Stimulated activated CD8-positive, alpha-beta memory T cell treated with anti-CD3 and anti-CD28 coated beads, Interleukin-7, amount 100 ng/mL, for 1 hour (primary cell): ENCODE measurements at regions not wholly inside any gene's neighbourhood (a gene's known extent, or its start where the extent isn't known, plus 50 kb on each side); places are given as distances from the start of the nearest gene placed in this dataset.
"Not testable (repeated sequence)": the region's sequence is repeated elsewhere in the genome, so short reads cannot be mapped to it uniquely, and the experiment has no call there.

Experiments
- DNase-seq, 2 donors: peaks; one replicate each; pipeline ENCODE4 v3.0.0-alpha.2; 2020; ENCODE audit warnings: low read depth in 2 of 2

- no peak for DNase-seq
Measured at GRCh38 chr4:17241835-17242234, 270.1 kb downstream of the QDPR start.

DNA sequence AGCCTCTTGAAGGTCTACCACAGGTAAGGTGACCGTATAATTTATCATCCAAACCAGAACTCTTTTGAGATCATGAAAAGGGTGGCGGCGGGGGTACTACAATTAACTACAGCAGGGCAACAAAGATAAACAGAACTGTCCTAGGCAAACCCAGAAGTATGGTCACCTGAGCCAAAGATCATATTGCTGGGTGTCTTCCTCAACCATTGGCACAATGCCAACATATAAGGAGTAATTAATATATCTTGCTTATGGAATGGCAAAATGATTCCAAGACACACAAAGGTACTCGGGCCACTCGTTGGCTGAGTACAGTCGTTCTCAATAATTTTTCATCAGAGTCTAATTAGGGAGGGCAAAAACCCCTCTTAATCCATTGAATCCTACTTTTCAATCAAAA, 273.3 kb downstream of the QDPR start:
- no peak for DNase-seq

DNA sequence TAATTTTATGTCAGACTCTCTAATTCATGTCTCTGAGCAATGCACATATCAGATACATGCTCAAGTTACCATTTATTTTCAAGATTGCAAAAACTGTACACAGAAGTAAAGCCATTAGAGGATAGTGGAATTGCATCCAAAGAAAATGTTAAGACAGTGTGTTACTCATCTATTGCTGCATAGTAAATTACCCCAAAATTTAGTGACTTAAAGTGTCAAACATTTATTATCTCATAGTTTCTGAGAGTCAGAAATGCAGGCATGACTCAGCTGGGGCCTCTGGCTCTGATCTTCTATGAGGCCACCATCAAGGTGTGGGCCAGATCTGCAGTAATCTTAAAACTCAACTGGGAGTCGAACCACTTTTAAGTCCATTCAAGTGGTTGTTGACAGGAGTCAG, 275.2 kb downstream of the QDPR start:
- DNase-seq = no peak

GRCh38 chr4:17234678-17235077, 277.2 kb downstream of the QDPR start:
- no peak for DNase-seq

DNA sequence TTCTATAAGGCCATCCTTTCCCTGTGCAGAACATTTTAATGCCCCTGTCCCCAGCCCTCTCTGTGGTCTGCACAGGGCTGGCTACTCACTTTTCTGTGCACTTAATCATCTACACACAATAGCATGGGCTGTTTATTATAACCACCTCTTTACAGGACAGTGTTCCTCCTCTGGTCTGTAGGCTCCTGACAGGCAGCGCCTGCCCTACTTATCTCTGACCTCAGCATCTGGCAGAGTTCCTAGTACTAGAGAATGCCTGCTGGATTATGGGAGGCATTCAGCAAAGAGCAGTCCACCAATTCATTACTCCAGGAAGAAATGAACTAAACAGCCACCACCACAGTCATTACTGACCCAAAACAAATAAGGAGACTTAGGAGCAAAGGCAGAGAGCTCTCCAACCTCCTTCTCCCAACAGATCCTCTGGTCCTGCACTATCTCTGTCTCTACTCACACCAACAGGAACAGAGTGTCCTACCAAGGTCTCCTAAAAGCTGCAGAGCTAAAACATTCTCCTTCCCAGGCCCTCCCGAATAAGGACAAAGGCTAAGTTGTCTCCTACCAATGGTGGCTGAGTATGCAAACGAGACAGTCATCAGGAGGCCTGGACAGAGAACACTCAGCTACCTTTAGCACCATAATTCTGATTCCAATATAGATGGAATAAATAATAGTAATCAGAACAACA, 279.2 kb downstream of the QDPR start:
- DNase-seq = no peak

DNA sequence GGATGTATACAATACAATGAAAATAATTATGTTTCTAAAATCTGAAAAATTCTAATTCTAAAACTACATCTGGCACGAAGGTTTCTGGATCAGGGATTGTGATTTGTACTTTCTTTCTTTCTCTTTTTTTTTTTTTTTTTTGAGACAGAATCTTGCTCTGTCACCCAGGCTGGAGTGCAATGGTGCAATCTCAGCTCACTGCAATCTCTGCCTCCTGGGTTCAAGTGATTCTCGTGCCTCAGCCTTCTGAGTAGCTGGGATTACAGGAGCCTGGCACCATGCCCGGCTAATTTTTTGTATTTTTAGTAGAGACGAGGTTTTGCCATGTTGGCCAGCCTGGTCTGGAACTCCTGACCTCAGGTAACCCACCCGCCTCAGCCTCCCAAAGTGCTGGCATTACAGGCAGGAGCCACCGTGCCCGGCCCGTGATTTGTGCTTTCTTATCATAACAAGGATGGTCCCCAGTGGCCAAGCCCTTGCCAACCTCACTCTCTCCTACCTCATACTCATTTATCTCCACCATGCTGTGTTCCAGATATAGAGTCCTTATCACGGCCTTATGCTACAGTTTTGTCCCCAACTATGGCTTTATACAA, 279.9 kb downstream of the QDPR start:
- not testable (repeated sequence) for DNase-seq

DNA sequence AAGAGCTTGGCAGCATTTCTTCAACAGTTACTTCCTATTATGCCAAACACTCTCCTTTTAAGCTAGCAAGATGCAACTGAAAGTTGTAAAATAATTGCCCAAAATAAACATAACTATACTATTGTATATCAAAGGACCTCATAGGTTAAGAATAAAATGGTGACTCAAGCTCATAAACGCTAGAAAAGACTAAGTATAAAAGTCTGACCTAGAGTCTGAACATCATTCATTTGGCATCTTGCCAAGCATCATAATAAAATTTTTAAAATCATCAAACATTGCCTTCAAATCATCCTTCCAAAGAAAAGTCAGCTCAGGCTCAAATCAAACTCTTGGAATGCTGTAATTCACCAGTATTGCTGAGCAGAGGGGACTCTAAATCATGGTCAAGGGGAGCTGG, 281.2 kb downstream of the QDPR start:
- DNase-seq = no peak

DNA sequence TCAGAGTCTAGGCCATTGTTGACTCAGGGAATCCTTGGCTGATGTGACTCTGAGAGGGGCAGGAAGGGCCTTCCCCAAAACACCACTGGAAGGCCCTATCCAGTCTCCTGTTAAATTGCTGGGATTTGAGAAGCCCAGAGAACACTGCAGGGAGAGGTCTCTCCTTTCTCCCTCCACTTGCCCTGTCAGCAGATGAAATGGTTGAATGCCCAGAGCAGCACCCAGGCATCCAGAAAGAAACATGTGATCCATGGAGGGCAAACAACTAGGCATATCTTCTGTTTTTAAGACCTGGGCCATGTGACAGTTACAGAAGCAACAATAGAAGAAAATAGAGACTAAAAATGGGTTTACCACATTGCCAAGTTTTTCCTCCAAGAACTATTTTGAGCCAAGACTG, 291.1 kb downstream of the QDPR start:
- DNase-seq = no peak

DNA sequence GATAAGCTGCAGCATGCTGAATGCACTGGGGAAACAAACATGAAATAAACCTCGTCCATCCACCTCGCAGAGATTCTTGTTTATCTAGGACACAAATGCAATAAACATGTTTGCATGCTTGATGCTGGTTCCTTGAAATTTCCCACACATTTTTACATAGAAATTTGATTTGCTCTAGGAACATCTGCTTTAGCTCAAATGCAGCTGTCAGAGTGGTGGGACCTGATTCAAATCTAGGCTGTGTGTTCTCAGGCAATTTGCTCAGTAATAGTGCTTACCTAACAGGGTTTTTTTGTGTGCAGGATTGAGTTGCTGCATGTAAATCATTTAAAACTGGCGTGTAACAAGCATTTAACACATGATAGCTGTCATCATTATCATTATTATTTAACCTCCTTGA, 293.1 kb downstream of the QDPR start:
- DNase-seq = no peak

- no peak for DNase-seq
Measured at GRCh38 chr4:17206829-17207801, 304.8 kb downstream of the QDPR start.

- DNase-seq = no peak
Measured at GRCh38 chr4:17204908-17205307, 306.5 kb upstream of the LDB2 start.

GRCh38 chr4:17203797-17204196, 305.4 kb upstream of the LDB2 start:
- DNase-seq = no peak

- DNase-seq = no peak
Measured at GRCh38 chr4:17197070-17197469, 298.6 kb upstream of the LDB2 start.

DNA sequence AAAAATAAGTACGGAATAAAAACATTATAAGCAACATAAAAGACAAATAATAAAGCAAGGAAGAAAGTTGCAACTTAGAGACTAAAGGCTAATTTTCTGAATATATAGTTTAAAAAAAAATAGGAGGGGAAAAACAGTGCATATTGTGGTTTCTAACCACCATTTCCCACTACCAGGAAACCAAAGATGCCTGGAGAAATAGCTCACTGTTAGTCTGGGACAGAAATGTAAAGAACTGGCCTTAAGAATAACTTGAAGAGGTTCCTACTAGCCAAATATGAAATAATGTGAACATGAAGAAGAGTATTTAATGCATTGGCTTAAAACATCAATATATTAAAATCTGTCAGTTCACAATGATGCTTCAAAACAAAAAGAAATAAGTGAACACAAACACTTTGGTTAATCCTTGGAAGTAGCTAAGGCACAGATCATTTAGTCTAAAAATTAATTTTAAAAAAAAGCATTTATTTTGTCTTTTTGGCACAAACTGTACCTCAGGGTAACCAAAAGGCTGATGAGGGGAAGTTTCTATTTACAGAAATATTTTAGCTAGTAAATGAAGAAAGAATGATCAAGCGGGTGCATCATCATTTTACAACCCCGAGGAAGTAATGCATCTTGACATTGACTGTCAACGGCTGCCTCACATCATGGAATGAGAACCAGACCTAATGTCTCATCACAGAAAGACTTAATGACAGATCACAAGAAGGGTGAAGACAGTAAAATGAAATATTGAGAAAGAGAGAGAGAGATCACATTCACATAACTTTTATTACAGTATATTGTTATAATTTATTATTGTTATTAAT, 297.2 kb upstream of the LDB2 start:
- no peak for DNase-seq

- DNase-seq = no peak
Measured at GRCh38 chr4:17194586-17194985, 296.1 kb upstream of the LDB2 start.

DNA sequence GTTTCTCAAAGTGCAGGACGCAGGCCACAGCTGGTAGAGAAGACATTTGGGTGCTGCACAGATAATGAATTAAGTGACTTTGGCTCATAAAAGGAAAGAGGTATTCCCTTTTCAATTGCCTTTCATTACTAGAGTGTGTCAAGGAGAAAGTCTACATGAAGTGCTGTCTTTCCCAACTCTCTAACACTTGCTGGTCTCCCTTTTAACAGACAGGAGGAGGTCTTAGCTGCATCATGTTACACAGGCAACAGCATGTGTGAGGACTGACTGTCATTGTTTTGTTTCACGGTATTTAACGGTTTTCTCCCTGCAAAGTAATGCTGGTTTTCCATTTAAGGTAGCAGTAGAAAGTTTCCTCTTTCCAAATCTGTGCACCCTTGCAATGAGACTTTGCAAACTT, 291.3 kb upstream of the LDB2 start:
- DNase-seq = no peak

GRCh38 chr4:17189401-17189720, 290.9 kb upstream of the LDB2 start:
- no peak for DNase-seq

GRCh38 chr4:17188547-17189400, 290.3 kb upstream of the LDB2 start:
- no peak for DNase-seq

DNA sequence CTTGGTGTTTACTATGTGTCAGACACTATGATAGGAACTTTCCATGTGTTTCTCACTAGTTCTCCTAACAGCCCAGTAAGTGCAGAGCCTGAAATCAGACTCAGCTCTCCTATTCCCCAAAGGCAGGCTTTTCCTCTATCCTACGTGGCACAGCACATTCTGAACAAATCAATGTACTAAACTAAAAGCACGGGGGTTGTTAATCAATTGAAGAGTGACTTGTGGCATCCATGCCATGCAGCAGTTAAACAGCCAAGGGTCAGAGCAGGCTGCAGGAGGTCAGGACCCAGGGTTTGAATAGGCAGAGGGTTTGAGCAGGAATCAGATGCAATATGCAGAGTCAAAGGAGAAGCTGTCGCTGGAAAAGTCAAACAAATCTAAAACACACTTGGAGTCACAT, 289.7 kb upstream of the LDB2 start:
- DNase-seq = no peak

GRCh38 chr4:17187003-17187402, 288.6 kb upstream of the LDB2 start:
- no peak for DNase-seq

DNA sequence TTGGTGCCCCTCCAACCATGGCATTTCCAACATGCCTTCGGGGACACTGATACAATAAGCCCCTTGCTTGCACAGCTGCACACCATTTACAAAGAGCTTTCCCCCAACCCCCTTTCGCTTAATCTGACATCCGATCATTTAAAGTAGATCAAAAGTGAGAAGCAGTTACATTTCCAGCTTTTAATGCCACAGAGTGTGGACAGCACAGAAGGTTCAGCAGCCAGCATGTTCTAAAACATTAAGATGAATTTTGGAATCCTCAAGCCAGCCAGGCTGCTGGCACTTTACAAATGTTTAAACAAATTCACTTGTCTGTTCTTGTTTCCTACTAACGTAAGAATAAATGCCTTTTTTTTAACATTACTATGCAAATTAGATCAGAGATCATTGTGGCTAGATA, 284.4 kb upstream of the LDB2 start:
- no peak for DNase-seq
